ENCODE measurements at regions not wholly inside any gene's neighbourhood (a gene's known extent, or its start where the extent isn't known, plus 50 kb on each side); places are given as distances from the start of the nearest gene placed in this dataset.
"Not testable (repeated sequence)": the region's sequence is repeated elsewhere in the genome, so short reads cannot be mapped to it uniquely, and the experiment has no call there.

DNA sequence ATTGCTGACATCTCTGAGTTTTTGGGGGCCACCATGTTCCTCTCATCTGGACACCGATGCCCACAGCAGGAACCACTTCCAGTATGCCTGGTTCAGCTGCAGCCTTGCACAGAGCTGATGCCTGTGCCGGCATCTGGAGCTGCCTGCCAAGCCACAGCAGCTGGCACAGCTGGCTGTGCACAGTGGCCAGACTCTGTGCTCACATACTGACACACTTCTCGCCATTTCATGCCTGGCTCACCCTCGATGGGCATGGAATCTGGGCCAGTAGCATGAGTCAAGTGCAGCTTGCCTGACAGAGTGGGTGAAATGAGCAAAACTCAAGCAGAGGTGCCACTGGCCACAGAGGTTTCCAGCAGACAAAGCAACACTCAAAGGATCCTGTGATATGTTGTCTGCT lies 863.4 kb downstream of the DNAH5 start:
- DNase-seq (ENCODE audit: low read depth), result no peak
- TF ChIP-seq POLR2A (IDR thresholded peaks at IDR 0.05; ENCODE audit: extremely low read depth, insufficient read length) (no peak), MYC (IDR thresholded peaks at IDR 0.05; ENCODE audit: low read depth, low read length) (no peak)
- TF ChIP-seq, protein P1, sequence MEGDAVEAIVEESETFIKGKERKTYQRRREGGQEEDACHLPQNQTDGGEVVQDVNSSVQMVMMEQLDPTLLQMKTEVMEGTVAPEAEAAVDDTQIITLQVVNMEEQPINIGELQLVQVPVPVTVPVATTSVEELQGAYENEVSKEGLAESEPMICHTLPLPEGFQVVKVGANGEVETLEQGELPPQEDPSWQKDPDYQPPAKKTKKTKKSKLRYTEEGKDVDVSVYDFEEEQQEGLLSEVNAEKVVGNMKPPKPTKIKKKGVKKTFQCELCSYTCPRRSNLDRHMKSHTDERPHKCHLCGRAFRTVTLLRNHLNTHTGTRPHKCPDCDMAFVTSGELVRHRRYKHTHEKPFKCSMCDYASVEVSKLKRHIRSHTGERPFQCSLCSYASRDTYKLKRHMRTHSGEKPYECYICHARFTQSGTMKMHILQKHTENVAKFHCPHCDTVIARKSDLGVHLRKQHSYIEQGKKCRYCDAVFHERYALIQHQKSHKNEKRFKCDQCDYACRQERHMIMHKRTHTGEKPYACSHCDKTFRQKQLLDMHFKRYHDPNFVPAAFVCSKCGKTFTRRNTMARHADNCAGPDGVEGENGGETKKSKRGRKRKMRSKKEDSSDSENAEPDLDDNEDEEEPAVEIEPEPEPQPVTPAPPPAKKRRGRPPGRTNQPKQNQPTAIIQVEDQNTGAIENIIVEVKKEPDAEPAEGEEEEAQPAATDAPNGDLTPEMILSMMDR (IDR thresholded peaks at IDR 0.05; ENCODE audit: low read depth, low read length), result no peak
- TF ChIP-seq, protein P2, sequence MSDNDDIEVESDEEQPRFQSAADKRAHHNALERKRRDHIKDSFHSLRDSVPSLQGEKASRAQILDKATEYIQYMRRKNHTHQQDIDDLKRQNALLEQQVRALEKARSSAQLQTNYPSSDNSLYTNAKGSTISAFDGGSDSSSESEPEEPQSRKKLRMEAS (IDR thresholded peaks at IDR 0.05; ENCODE audit: low read depth, low read length), result no peak
- H3K4me3 ChIP-seq (ENCODE audit: low read depth, low read length), result no peak overlapping the region

DNA sequence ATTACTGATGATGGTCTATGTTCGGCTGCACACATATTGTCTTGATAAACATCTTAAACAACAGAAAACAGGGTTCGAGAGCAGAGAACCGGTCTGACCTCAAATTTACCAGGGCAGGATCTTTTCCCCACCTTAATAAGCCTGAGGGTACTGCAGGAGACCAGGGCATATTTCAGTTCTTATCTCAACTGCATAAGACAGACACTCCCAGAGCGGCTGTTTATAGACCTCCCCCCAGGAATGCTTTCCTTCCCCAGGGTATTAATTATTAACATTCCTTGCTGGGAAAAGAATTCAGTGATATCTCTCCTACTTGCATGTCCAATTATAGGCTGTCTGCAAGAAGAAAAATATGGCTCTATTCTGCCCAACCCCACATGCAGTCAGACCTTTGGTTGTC lies 871.6 kb downstream of the DNAH5 start:
- H3K4me3 ChIP-seq (ENCODE audit: low read depth, low read length); DNase-seq (ENCODE audit: low read depth): not testable (repeated sequence)

DNA sequence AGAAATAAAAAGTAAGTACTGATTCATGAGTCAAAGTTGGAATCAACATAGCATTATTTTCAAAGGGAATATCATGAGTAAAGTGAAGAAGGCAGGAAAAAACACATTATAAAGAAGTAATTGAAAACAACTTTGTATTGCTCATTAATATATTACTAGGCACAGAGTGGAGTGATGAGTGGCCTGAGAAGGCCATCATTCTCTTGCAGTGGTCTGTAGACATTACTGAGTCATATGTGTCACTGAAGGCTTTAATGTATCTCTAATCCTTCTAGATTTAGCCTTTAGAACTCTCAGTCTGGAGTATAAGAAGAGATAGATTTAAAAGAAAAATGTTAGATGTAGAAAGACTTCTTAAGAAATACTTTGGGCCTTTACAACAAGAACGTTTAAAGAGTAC lies 881.4 kb downstream of the DNAH5 start:
- no peak overlapping the region for H3K4me3 ChIP-seq (ENCODE audit: low read depth, low read length)
- no peak for DNase-seq (ENCODE audit: low read depth)
- TF ChIP-seq POLR2A (IDR thresholded peaks at IDR 0.05; ENCODE audit: extremely low read depth, insufficient read length) (no peak), MYC (IDR thresholded peaks at IDR 0.05; ENCODE audit: low read depth, low read length) (no peak)
- TF ChIP-seq, protein P2 (IDR thresholded peaks at IDR 0.05; ENCODE audit: low read depth, low read length), result no peak
- TF ChIP-seq, protein P1 (IDR thresholded peaks at IDR 0.05; ENCODE audit: low read depth, low read length), result no peak

DNA sequence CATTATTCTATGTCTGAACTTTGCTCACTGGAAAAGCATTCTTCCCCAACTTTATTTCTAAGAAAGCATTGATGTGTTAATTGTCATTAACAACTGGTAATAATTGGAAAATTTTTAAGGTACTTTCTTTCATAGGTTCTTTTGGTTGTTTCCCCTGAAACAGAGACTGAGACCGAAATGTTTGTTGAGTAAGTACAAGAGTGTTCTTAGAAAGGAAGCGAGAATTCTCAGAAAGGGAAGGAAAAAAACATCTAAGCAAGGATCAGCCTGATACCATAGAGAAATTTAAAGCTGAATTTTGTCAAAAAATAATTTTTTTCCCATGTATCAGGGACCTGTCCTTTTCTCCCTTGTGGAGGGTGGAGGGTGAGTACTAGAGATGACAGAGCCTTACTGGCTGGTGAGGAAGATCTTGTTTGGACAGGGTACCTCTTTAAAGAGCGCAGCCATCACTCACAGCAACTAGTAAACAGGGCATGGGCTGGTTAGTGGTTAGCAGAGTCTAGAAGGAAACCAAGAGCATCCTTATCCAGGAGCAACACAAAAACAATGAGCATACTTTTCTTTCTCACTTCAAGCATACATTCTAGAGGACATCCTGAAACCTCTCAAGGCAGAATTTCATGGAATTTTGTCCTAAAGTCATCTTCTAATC lies 898.5 kb downstream of the DNAH5 start:
- no peak for DNase-seq (ENCODE audit: low read depth)
- H3K4me3 ChIP-seq (ENCODE audit: low read depth, low read length), result no peak overlapping the region
- TF ChIP-seq, protein P2 (IDR thresholded peaks at IDR 0.05; ENCODE audit: low read depth, low read length), result no peak
- TF ChIP-seq POLR2A (IDR thresholded peaks at IDR 0.05; ENCODE audit: extremely low read depth, insufficient read length) (no peak), MYC (IDR thresholded peaks at IDR 0.05; ENCODE audit: low read depth, low read length) (no peak)
- TF ChIP-seq, protein P1 (IDR thresholded peaks at IDR 0.05; ENCODE audit: low read depth, low read length), result no peak

DNA sequence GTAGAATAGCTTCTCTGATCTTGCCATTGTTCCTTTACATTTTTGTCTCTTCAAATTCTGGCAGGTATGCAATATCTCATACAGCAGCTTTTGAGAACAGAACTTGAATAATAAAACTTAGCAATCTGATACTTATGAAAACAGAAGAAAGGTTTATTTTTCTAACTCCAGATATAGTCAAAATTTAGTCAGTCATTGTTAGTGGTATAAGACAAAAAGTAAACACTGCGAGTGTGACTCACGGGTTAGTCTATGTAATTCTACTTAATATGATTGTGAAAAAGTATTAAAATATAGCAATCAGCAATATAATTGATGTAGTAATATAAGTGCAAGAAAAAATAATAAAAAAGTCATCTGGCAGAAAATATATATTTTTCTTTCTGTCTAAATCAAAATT lies 910.4 kb downstream of the DNAH5 start:
- no peak for DNase-seq (ENCODE audit: low read depth)
- TF ChIP-seq, protein P1 (IDR thresholded peaks at IDR 0.05; ENCODE audit: low read depth, low read length), result no peak
- TF ChIP-seq, protein P2 (IDR thresholded peaks at IDR 0.05; ENCODE audit: low read depth, low read length), result no peak
- TF ChIP-seq POLR2A (IDR thresholded peaks at IDR 0.05; ENCODE audit: extremely low read depth, insufficient read length), result no peak
- TF ChIP-seq MYC (IDR thresholded peaks at IDR 0.05; ENCODE audit: low read depth, low read length), result no peak
- H3K4me3 ChIP-seq (ENCODE audit: low read depth, low read length), result no peak overlapping the region

DNA sequence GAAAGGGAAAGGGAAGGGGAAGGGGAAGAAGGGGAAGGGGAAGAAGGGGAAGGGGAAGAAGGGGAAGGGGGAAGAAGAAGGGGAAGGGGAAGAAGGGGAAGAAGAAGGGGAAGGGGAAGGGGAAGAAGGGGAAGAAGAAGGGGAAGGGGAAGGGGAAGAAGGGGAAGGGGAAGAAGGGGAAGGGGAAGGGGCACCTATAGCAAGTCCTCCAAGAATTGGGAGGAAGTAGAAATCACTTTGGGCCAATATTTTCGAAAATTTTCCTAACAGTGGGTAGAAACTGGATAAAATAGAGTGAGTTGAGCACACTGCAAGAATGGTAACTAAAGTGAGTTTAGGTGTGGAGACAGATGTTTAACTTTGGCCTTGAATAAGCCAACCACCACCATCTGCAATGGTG lies 915.3 kb downstream of the DNAH5 start:
- no peak for DNase-seq (ENCODE audit: low read depth)
- TF ChIP-seq, protein P1 (IDR thresholded peaks at IDR 0.05; ENCODE audit: low read depth, low read length), result no peak
- no peak for TF ChIP-seq MYC (IDR thresholded peaks at IDR 0.05; ENCODE audit: low read depth, low read length)
- TF ChIP-seq POLR2A (IDR thresholded peaks at IDR 0.05; ENCODE audit: extremely low read depth, insufficient read length), result no peak
- TF ChIP-seq, protein P2 (IDR thresholded peaks at IDR 0.05; ENCODE audit: low read depth, low read length), result no peak
- H3K4me3 ChIP-seq (ENCODE audit: low read depth, low read length), result no peak overlapping the region
